SKM-1 treated with dmso at 0.1 percent for 144 hours (cell line): ENCODE measurements at regions not wholly inside any gene's neighbourhood (a gene's known extent, or its start where the extent isn't known, plus 50 kb on each side); places are given as distances from the start of the nearest gene placed in this dataset.

Source experiments
- DNase-seq: peaks from one replicate; lab custom pipeline; 2025; ENCODE audit not compliant: unreplicated experiment; lab: John Stamatoyannopoulos, UW

DNA sequence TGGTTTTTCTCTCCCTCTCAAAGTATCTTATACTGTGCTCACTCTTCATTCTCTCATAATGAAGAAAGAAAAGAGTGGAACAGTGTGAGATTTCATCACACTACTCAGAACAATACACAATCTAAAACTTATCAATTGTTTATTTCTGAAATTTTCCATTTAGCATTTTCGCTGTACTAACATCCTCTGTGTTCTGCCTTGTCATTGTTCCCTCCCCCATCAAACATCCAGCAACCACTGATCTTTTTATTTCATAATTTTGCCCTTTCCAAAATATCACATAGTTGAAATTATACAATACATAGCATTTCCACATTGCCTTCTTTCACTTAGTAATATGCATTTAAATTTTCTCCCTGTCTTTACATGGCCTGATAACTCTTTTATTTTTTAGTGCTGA is 658.7 kb downstream of the SLITRK1 start:
- no peak for DNase-seq

DNA sequence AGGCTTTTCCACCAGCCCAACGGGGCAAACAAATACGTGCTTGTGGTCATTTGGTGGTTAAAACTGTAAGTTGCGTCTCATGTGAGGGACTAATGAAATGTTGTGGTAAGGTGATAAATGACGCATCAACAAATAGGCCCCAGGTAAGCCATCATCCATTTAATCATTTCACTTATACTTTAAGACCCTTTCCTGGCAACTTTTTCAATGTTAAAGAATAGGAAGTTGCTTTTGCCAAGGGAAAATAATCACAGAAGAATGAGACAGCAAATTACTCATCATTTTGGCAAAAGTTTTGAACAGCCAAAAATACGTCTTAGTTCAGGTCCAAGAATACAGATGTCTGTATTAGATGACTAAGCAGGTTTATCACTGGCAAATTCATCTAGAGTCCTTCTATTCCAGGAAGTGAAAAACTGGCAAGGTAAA is 660.4 kb downstream of the SLITRK1 start:
- no peak for DNase-seq

DNA sequence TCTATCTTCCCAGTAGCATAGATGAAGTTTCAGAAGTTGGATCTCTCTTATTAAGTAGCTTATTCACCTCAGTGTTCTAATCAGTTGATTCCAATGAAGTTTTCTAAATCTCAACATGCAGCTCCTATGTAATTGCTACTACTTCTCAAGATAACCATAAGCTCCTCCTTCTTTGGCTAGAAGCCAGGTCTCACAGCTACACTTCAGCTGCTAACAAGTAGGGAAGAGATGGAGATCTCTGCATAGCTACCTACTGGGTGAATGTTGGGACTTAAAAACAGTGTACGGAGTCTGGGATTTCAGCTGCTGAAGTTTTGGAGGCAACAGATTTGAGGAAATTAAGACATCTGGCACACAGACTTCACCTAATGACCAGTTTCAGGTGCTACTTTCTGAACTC is 661.0 kb downstream of the SLITRK1 start:
- DNase-seq: no peak

DNA sequence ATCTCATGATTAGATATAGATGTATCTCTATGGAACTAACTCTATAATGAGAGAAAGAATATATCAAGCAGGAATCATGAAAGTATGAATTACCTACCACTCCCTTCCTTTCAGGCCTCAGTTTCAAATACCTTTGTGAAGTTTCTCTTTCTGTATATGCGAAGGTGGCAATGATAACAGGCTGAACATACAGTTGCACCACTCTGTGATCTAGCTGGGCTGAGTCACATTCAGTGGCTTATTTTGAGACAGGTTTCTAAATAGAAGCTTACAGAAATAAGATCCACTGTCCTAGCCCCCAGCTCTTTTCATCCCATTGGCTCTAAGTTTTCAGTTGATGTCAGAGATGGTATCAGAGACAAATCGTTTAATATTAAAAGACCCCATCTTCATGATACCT is 662.0 kb downstream of the SLITRK1 start:
- DNase-seq: no peak

DNA sequence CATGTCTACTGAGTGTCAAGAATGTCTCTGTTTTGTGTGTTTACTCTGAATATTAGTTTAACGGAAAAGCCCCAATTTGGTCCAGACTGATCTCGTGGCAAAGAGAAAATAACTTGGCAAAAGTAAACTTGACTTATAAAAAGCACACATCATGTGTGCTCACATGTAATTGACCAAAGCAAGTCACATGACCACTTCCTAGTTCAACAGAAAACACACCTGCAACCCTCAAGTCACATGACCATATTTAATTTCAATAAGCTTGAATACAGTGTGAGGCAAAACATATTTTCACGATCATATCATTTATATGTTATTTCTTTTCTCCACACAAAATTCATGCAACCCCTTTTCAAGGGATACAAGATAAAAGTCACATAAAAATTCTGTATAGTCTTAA is 662.4 kb downstream of the SLITRK1 start:
- no peak for DNase-seq

DNA sequence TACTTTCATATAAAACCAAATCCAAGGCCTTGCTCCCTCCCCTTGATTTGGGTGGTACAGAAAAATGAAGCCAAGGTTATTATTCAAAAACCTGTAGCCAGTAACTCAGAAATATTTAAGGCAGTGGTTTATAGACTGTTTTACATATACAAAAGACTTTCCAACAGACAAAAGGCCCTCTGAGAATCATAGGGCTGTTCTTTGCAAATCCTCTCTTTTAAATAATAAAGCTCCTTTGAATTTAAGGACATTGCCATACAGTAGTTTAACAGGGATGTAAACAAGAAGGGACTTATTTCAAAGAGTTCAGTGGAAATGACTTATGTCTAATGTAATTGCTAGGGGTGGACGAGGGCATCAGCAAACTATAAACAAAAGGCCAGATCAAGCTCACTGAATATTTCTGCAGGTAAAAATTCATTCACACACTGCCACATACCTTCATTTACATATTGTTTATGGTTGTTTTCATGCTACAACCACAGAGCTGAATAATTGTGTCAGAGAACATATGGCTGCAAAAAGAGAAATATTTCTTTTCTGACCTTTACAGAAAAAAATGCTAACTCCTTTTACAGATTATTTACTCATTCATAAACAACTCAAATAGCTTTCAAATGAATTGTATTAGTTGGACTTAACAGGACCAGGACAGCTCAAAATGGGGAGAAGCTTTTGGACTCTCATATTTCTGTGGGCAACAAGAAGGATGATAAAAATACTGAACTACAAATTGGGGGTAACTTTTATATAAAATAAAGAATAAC is 665.6 kb downstream of the SLITRK1 start:
- DNase-seq: no peak

DNA sequence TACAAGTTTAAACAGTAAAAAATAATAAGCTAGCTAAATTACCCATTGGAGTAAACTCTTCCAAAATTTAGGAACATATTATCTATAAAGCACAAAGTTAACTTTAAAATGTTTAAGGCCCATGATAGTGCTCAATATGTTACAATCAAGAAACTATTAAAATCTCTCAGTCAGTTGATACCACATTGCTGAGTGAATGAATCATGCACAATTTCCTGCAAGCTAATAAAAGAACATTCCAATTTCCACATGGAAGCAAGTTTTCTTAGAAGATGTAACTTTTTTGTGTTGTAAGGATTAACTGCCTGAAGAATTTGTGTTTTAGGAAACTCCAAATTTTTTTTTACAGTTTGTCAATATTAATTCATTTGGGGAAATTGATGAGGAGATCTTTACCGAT is 666.6 kb downstream of the SLITRK1 start:
- DNase-seq: no peak

DNA sequence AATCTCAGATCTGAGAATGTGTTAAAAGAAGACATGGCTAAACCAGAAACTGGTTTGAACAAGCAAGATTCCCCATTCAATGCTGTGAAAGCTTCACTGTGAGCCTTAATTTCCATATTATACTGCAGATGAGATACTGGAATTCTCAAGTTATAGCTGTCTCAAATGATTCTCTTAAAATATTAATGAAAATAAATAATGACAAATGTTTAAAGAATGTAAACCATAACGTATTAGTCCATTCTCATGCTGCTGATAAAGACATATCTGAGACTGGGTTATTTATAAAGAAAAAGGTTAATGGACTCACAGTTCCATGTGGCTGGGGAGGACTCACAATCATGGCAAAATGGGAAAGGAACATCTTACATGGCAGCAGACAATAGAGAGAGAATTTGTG is 667.8 kb downstream of the SLITRK1 start:
- no peak for DNase-seq

DNA sequence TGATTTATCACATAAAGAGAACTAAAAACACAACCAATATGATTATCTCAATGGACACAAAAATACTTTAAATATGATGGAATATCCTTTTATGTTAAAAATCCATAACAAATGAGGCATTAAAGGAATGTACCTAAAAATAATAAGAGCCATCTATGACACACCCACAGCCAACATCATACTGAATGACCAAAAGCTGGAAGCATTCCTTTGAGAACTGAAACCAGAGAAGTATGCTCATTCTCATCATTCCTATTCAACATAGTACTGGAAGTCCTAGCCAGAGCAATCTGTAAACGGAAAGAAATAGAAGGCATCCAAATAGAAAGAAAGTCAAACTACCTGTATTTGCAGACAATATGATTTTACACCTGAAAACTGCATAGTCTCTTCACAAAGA is 671.0 kb downstream of the SLITRK1 start:
- DNase-seq: no peak

DNA sequence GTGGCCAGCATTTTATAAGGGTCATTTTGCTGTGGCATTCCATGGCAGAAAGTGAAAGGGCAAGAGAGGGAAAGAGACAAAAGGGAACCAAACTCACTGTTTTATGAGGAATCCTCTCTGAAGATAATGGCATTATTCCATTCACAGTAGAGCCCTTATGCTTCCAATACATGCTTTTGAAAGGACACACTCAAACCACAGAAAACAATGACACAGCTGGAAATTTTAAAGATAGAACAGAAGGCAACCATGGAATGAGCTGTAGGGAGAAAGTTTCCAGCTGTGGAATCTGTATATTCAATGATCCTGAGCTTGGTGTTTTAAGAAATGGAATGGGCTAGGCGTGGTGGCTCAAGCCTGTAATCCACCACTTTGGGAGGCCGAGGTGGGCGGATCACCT is 677.4 kb downstream of the SLITRK1 start:
- DNase-seq: no peak

DNA sequence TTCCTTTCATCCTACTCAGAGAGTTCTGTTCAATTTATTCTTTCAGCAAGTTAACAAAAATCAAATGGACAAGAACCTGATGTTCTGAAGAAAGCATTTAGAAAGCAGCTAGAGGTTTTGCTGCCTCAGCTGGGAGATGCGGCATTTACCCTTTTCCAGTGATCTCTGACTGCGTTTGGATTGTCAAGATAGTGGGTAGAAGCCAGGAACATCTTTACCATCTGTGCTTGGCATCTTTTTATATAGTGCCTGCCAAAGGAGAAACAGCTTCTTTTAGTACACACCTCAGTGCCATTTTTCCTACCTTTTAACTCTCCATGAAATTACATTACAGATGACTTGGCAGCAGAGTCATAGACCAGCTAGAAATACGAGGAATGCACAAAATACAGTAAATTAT is 680.8 kb downstream of the SLITRK1 start:
- DNase-seq: no peak

DNA sequence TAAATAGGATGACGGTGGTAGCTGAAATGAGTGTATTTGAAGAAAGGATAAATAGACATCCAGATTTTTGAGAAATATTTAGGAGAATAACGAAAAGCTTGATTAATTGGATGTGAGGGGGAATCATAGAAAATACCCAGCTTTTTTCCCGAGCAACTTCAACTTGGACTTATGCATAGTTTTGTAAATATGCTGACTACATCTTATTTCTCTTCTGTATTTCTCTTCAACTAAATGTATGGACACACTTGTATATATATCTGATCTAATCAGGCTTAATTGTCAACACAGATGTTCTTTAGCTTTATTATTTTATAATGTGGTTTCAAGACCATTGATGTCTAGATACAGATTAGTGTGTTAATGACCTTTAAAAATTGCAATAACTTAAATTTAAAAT is 685.0 kb downstream of the SLITRK1 start:
- DNase-seq: no peak

DNA sequence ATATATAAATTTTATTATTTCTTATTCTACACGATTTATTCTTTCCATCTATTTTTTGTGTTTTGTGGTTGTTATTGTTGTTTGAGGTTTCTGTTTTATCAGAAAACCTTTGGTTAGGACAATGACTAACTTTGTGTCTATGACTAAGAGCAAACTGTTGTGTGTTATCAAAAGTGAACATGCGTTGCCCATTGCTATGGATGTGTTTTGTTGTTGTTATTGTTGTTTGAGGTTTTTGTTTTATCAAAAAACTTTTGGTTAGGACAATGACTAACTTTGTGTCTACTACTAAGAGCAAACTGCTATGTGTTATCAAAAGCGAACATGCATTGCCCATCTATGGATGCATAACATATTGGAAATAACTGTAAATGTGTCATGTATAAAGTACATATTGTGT is 692.3 kb downstream of the SLITRK1 start:
- no peak for DNase-seq

DNA sequence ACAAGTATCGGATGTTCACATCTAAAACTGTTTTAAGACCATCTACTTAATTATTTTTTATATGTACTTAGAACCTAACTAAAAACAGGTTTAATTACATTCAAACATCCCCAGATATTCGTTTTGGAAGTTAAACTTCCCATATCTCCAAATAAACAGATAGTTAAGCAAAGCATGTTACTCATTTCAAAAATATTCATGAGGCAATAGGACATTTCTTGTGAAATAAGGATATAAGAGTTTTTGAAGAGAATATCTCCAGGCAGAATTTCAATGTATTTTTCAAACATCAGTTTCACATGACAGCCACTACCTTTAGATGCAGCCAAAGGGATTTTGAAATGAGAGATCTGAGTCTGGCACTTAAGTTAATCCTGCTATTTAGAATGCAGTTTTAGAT is 697.5 kb downstream of the SLITRK1 start:
- no peak for DNase-seq

DNA sequence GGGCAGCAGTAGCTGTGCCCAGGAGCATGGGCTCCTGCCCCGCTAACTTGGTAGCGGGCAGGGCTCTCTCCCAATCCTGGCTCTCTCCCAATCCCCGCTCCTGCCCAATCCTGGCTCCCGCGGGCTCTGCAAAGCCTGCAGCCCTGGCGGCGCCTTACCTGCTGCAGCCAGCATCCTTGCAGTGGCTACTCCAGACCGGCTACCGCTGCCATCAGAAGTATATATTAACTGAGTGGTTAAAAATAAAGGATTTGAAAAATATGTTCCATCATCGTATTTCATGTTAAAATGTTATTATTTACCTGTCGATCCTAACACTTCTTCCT is 698.2 kb downstream of the SLITRK1 start:
- DNase-seq: no peak

DNA sequence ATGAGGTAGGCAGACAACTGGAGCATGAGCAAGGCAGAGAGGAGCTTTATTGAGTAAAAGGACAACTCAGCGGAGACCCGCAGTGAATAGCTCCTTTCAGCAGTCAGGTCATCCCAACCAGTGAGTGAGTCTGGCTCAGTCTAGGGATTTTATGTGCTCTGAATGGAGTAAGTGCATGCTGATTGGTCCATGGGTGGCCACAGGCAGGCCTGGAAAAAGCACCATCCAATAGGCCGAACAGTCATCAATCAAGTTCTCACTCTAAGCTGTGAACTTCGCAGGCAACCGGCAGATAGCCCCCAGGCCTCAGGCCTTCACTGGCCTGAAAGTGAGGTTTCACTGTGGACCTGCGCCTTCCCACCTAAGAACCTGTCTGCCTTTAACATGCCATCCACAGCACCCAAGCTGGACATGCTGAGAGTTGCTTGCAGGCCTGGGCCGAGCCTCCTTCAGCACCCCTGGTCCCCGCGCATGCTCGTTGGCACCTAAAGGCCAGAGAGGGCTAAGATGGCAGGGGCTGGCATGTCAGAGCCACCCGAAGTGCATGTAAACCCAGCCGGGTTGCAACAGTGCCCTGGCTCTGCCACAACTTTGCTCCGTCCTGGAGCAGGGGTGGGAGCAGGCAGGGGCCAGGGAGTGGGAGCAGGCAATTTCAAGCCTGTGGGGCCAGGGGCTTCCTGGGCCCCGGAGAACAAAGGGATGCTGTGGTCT is 698.7 kb downstream of the SLITRK1 start:
- DNase-seq: no peak

DNA sequence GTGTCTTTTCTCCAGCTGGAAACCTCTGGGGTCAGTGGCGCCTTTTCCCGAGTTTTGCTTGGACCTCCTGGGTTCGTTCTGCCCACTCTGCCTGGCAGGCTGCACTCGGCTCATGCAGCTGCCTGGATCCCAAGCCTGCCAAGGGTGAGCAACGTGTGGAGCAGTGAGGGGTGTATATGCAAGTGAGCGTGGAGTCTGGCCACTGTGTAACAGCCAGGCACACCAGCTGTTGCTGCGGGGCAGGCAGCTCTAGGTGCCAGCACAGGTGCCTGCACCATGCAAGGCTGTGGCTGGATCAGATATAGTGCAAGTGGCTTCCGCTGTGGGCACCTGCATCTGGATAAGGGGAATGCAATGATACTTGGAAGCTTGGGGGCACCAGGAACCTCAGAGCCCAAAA is 699.4 kb downstream of the SLITRK1 start:
- DNase-seq: no peak

DNA sequence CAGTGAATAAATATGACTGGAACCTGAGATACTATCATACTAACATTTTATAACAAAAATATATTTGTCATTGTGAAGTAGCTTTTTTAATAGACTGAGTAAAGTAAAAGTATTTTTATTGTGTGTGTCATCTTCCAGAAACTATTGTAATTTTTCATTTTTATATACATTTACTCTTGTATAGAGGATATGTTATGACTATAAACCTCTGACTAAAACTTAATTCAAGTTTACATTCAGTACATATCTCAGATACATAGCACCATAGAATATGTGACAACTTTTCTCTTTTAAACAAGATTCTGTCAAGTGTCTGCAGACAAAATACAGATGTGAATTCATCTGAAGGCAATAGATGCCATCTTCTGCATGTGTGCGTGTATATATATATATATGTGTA is 704.3 kb downstream of the SLITRK1 start:
- DNase-seq: no peak

DNA sequence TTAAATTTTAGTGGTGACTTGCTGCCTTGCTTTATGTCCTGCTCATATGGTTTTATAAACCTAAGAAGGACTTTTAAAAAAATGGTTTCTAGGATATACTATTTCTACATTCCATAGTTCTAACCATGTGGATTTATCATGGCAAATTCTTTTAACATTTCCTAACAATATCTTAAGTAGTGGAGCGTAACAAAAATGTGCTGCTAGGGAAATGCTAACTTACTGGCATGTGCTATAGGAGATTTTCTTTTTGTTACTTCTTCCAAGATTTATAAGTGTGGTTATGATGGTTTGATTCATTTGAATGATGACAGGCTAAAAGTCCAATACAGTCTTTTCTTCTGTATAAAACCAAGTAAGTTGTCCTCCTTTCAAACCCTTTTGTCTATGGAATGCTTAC is 713.7 kb downstream of the SLITRK1 start:
- no peak for DNase-seq

DNA sequence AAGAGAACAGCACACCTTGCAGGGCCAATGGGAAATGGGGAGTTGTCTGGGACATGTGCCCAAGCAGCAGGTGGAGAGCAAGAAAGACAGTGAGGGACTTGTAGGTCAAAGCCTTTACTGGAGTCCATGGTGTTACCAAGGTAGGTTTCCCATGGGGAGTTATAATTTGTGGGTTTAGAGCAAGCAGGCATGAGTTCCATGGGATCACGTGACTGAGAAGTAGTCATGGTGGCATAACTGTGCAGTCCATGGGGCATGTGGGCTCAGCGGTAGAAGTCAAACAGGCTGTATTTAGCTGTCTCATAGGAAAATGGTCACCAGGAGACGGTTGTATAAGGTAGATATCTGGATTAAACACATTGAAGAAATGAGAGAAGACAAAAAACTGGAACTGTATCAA is 715.1 kb downstream of the SLITRK1 start:
- DNase-seq: no peak

DNA sequence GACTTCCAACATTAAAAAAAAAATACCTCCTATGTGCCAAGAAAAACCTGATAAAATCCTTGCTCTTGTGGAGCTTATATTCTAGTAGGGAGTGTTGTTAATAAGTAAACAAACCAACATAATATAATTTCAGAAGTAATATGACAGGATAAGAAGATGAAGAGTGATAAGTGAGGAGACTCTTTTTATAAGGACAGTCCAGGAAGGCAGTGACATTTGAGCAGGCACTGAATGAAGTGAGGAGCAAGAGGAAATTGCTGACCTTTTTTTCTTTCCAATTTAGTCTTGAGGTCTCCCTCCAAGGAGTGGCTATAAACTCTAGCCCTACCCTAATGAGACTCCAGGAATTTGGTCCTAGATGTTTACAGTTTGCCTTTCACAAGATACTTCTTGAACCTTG is 715.7 kb downstream of the SLITRK1 start:
- DNase-seq: no peak

DNA sequence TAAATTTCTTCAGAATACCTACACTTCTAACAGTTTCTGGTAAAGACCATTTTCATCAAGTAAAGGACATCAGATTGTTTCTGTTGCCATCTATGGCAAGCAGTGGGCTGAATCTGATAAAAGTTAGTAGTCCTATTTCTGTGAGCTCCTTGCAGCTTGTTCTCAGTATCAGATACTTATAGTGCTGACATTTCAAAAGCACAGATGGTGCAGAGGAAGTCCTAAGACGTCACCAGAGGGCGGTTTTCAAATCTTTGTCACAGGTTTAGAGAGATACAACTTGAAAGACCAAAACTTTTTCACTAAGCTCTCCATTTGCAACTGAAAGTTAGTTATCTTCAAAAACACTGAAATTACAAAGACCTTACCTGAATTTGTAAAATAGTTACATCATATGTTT is 719.8 kb downstream of the SLITRK1 start:
- no peak for DNase-seq

DNA sequence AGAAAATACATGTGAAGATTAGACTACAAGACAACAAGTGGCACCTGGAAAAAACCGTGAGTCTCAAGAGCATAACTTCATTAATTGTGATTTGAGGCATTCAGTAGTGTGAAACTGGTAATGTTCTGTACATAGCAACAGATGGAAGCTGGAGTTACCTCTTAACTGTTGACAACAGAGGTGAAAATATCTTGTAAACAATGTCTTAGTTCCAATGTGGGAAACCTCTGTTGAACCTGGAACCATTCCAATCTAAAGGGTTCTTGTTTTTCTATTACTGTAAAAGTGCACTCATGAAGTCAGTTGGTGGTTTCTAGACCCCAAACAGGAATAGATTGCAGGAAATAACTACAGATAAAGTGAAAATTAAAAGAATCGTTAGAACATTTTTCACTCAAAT is 728.4 kb downstream of the SLITRK1 start:
- DNase-seq: no peak
